Cardiac fibroblast (primary cell): ENCODE measurements at regions not wholly inside any gene's neighbourhood (a gene's known extent, or its start where the extent isn't known, plus 50 kb on each side); places are given as distances from the start of the nearest gene placed in this dataset.
A peak's percentile ranks its signal among the peaks of the same experiment; 100 is the strongest.

Experiments used
- DNase-seq, 2 donors: peaks; one replicate each; pipeline versions ENCODE4 v3.0.0 to v3.0.0-alpha.2; 2010; ENCODE audit warnings: low read depth in 2 of 2
- H3K4me3 ChIP-seq, 2 donors: replicated peaks in 1 of 2; 1 replicate in 1 of 2; 2 replicates in 1 of 2; pipeline ENCODE4 v1.5.1; 2011; ENCODE audit warnings: low read depth in 2 of 2, low read length in 2 of 2, mild to moderate bottlenecking in 2 of 2, moderate library complexity in 1 of 2
- CTCF ChIP-seq: IDR thresholded peaks from one replicate; pipeline ENCODE4 v1.5.1; 2011; ENCODE audit warnings: low read depth, mild to moderate bottlenecking, low read length, inconsistent platforms

- no peak overlapping the region for H3K4me3 ChIP-seq
- TF ChIP-seq CTCF, result no peak
- no peak for DNase-seq
Observed at GRCh38 chr5:123269851-123270250, 153.4 kb downstream of the CEP120 start.

DNA sequence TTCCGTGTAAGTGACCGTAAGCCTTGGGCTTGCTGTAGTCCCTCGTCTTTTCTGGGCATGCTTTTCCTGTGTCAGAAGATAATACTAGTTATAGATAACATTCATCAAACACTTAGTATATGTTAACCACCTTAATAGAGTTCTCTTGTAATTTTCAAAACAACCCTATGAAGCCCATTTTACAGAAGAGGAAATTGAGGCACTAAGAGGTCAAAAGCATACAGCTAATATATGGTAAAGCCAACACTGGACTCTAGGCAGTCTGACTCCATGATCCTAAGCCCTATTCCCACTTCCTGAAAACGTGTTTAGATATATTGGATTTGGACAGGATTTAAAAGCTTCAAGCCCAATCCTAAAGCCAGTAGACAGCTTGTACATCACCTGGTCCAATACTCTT lies 153.8 kb downstream of the CEP120 start:
- H3K4me3 ChIP-seq, result no peak overlapping the region
- no peak for TF ChIP-seq CTCF
- DNase-seq, result no peak

GRCh38 chr5:123266365-123266764 lies 156.8 kb downstream of the CEP120 start:
- no peak overlapping the region for H3K4me3 ChIP-seq
- DNase-seq, result no peak
- no peak for TF ChIP-seq CTCF

- no peak overlapping the region for H3K4me3 ChIP-seq
- TF ChIP-seq CTCF, result no peak
- DNase-seq, result peak; percentile 7 to 40
Observed at GRCh38 chr5:123265551-123265950, 157.7 kb downstream of the CEP120 start.

DNA sequence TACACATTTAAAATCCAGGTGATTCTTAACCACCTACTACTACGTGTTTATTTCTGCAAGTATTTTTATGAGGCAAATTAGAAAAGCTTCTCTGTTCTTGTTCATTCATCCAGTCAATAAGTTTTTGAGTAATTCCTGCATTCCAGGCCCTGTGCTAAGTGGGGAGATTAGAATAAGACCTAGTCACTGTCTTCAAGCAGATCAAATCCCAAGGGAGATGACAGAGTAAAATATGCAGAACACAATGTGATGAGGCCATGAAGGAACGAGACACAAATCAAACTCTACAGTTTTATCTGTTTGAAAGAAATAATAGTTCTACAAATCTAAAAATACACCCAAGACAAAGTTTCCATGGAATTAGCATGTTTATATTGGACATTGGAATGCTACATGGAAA lies 158.8 kb downstream of the CEP120 start:
- no peak for TF ChIP-seq CTCF
- no peak overlapping the region for H3K4me3 ChIP-seq
- peak in 1 of 2 donors; percentile 41 for DNase-seq

- no peak for DNase-seq
- no peak for TF ChIP-seq CTCF
Observed at GRCh38 chr5:123263859-123264258, 159.3 kb downstream of the CEP120 start.

GRCh38 chr5:123262216-123262823 lies 160.9 kb downstream of the CEP120 start:
- no peak for TF ChIP-seq CTCF
- DNase-seq, result no peak
- H3K4me3 ChIP-seq, result no peak overlapping the region

More at GRCh38 chr5:123263859-123264258, 159.3 kb downstream of the CEP120 start:
- no peak overlapping the region for H3K4me3 ChIP-seq
